ENCODE measurements at regions not wholly inside any gene's neighbourhood (a gene's known extent, or its start where the extent isn't known, plus 50 kb on each side); places are given as distances from the start of the nearest gene placed in this dataset.

DNA sequence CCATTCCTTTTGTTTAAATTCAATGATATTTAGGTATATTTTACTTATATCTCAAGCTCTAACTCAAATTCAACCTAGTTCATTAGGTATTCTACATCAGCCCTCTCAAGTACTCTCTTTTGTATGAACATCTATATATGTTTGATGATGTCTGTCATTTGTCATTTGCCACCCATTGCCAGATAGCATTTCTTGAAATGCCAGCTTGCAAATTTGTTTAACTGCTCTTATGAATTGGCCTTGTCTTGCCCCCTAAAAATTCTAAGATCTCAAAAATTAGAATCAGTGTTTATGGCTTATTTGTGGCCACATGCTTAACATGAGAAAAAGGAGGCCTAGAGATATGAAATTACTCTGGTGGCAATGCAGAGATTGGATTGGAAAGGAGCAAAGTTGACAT lies 1140.3 kb upstream of the DDX18 start:
- TF ChIP-seq POLR2A (IDR thresholded peaks at IDR 0.05): no peak
- TF ChIP-seq, protein P1, sequence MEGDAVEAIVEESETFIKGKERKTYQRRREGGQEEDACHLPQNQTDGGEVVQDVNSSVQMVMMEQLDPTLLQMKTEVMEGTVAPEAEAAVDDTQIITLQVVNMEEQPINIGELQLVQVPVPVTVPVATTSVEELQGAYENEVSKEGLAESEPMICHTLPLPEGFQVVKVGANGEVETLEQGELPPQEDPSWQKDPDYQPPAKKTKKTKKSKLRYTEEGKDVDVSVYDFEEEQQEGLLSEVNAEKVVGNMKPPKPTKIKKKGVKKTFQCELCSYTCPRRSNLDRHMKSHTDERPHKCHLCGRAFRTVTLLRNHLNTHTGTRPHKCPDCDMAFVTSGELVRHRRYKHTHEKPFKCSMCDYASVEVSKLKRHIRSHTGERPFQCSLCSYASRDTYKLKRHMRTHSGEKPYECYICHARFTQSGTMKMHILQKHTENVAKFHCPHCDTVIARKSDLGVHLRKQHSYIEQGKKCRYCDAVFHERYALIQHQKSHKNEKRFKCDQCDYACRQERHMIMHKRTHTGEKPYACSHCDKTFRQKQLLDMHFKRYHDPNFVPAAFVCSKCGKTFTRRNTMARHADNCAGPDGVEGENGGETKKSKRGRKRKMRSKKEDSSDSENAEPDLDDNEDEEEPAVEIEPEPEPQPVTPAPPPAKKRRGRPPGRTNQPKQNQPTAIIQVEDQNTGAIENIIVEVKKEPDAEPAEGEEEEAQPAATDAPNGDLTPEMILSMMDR (IDR thresholded peaks at IDR 0.05): no peak

Measured in lower leg skin (tissue), 3 donors.